HG03565 (cell line): ENCODE measurements at regions not wholly inside any gene's neighbourhood (a gene's known extent, or its start where the extent isn't known, plus 50 kb on each side); places are given as distances from the start of the nearest gene placed in this dataset.

Experiments
- ATAC-seq: cut with Tn5 transposase; IDR thresholded peaks from one replicate; pipeline ENCODE4 v1.9.1; 2021; ENCODE audit warnings: mild to moderate bottlenecking, moderate library complexity; ENCODE audit not compliant: unreplicated experiment

GRCh38 chr10:43772171-43772570 lies 123.5 kb upstream of the ZNF32 start:
- no peak for ATAC-seq

- ATAC-seq, result no peak
Measured at GRCh38 chr10:43771675-43772074, 123.0 kb upstream of the ZNF32 start.

GRCh38 chr10:43765516-43765915 lies 116.8 kb upstream of the ZNF32 start:
- no peak for ATAC-seq

GRCh38 chr10:43763846-43764245 lies 115.2 kb upstream of the ZNF32 start:
- no peak for ATAC-seq

- no peak for ATAC-seq
Measured at GRCh38 chr10:43760514-43760913, 111.8 kb upstream of the ZNF32 start.

- no peak for ATAC-seq
Measured at GRCh38 chr10:43759216-43759615, 110.5 kb upstream of the ZNF32 start.

GRCh38 chr10:43756341-43756740 lies 107.7 kb upstream of the ZNF32 start:
- no peak for ATAC-seq

GRCh38 chr10:43754569-43755260 lies 106.0 kb upstream of the ZNF32 start:
- ATAC-seq, result no peak

GRCh38 chr10:43753397-43754061 lies 104.8 kb upstream of the ZNF32 start:
- no peak for ATAC-seq

- no peak for ATAC-seq
Measured at GRCh38 chr10:43752682-43753081, 104.0 kb upstream of the ZNF32 start.

- ATAC-seq, result no peak
Measured at GRCh38 chr10:43751646-43752045, 103.0 kb upstream of the ZNF32 start.

- no peak for ATAC-seq
Measured at GRCh38 chr10:43749940-43750552, 101.4 kb upstream of the ZNF32 start.

GRCh38 chr10:43749145-43749576 lies 100.5 kb upstream of the ZNF32 start:
- ATAC-seq, result no peak

- no peak for ATAC-seq
Measured at GRCh38 chr10:43748560-43748959, 99.9 kb upstream of the ZNF32 start.

GRCh38 chr10:43746906-43747305 lies 98.2 kb upstream of the ZNF32 start:
- ATAC-seq, result no peak

GRCh38 chr10:43739161-43739560 lies 90.5 kb upstream of the ZNF32 start:
- no peak for ATAC-seq

- no peak for ATAC-seq
Measured at GRCh38 chr10:43737003-43737402, 88.3 kb upstream of the ZNF32 start.

- ATAC-seq, result no peak
Measured at GRCh38 chr10:43735907-43736306, 87.2 kb upstream of the ZNF32 start.

GRCh38 chr10:43734716-43735115 lies 86.0 kb upstream of the ZNF32 start:
- no peak for ATAC-seq

GRCh38 chr10:43731486-43731885 lies 82.8 kb upstream of the ZNF32 start:
- no peak for ATAC-seq

GRCh38 chr10:43728425-43728824 lies 79.7 kb upstream of the ZNF32 start:
- ATAC-seq, result no peak

GRCh38 chr10:43727935-43728334 lies 79.3 kb upstream of the ZNF32 start:
- no peak for ATAC-seq
